ENCODE measurements at regions not wholly inside any gene's neighbourhood (a gene's known extent, or its start where the extent isn't known, plus 50 kb on each side); places are given as distances from the start of the nearest gene placed in this dataset.
"Not testable (repeated sequence)": the region's sequence is repeated elsewhere in the genome, so short reads cannot be mapped to it uniquely, and the experiment has no call there.

GRCh38 chrX:40951407-40951806 lies 133.8 kb upstream of the USP9X start:
- DNase-seq, result not testable (repeated sequence)

GRCh38 chrX:40952855-40953254 lies 132.4 kb upstream of the USP9X start:
- no peak for DNase-seq

GRCh38 chrX:40953369-40953768 lies 131.9 kb upstream of the USP9X start:
- no peak for DNase-seq

- DNase-seq, result no peak
Observed at GRCh38 chrX:40960041-40960440, 125.2 kb upstream of the USP9X start.

- no peak for DNase-seq
Observed at GRCh38 chrX:40962793-40963407, 122.3 kb upstream of the USP9X start.

- no peak for DNase-seq
Observed at GRCh38 chrX:40964008-40964407, 121.2 kb upstream of the USP9X start.

- no peak for DNase-seq
Observed at GRCh38 chrX:40964633-40965586, 120.3 kb upstream of the USP9X start.

- DNase-seq, result no peak
Observed at GRCh38 chrX:40966213-40966820, 118.9 kb upstream of the USP9X start.

- DNase-seq, result no peak
Observed at GRCh38 chrX:40968180-40968579, 117.1 kb upstream of the USP9X start.

GRCh38 chrX:40971736-40972135 lies 113.5 kb upstream of the USP9X start:
- no peak for DNase-seq

- no peak for DNase-seq
Observed at GRCh38 chrX:40973619-40974018, 111.6 kb upstream of the USP9X start.

GRCh38 chrX:40975951-40976350 lies 109.3 kb upstream of the USP9X start:
- DNase-seq, result no peak

GRCh38 chrX:40976981-40977380 lies 108.3 kb upstream of the USP9X start:
- no peak for DNase-seq

- DNase-seq, result no peak
Observed at GRCh38 chrX:40984962-40985361, 100.3 kb upstream of the USP9X start.

- no peak for DNase-seq
Observed at GRCh38 chrX:40987413-40987812, 97.8 kb upstream of the USP9X start.

GRCh38 chrX:40988100-40988499 lies 97.1 kb upstream of the USP9X start:
- no peak for DNase-seq

GRCh38 chrX:40993395-40993794 lies 91.8 kb upstream of the USP9X start:
- DNase-seq, result not testable (repeated sequence)

- no peak for DNase-seq
Observed at GRCh38 chrX:40996886-40997530, 88.2 kb upstream of the USP9X start.

GRCh38 chrX:40998123-40998522 lies 87.1 kb upstream of the USP9X start:
- no peak for DNase-seq

- no peak for DNase-seq
Observed at GRCh38 chrX:41001327-41001726, 83.9 kb upstream of the USP9X start.

- no peak for DNase-seq
Observed at GRCh38 chrX:41002026-41002425, 83.2 kb upstream of the USP9X start.

GRCh38 chrX:41003506-41004270 lies 81.6 kb upstream of the USP9X start:
- DNase-seq, result no peak
